HCT116 (cell line): ENCODE measurements at regions not wholly inside any gene's neighbourhood (a gene's known extent, or its start where the extent isn't known, plus 50 kb on each side); places are given as distances from the start of the nearest gene placed in this dataset.

Source experiments
- ATAC-seq: fragments of 200-7000 bp; cut with Tn5 transposase; 2 replicates; pipeline ENCODE4 v1.9.1; 2020; ENCODE audit warnings: mild to moderate bottlenecking, moderate library complexity
- BruUV-seq: library from RNA; stranded (reverse); fragments of 400-500 nt; replicated peaks from 2 replicates; lab custom pipeline; 2021; lab: Mats Ljungman, UMichigan
- CTCF ChIA-PET: fragments of 300-600 bp; sonication (Branson Sonifier 250); formaldehyde crosslinking; loops from one replicate; lab custom pipeline; 2021; ENCODE audit warnings: antibody characterized with exemption; lab: Charles Lee
- POLR2A ChIA-PET: fragments of 300-600, 350-600 bp; sonication (Branson Sonifier 250); formaldehyde crosslinking; loops from one replicate; lab custom pipeline; 2021; ENCODE audit warnings: antibody characterized with exemption; lab: Charles Lee
- RAD21 ChIA-PET, 2 experiments: fragments of 300-600 bp; sonication (Branson Sonifier 250); formaldehyde crosslinking; loops; one replicate each; lab custom pipeline; 2023; ENCODE audit warnings: low total read pairs in 2 of 2; ENCODE audit not compliant: uncharacterized antibody in 2 of 2, unreplicated experiment in 2 of 2, low non-redundant PET in 1 of 2; lab: Charles Lee
- DNase-seq: peaks from one replicate; pipeline ENCODE4 v3.0.0-alpha.2; 2010; ENCODE audit warnings: low read depth, low spot score
- H2AFZ ChIP-seq: fragments of 200-600 bp; shearing (Covaris generic), sonication (generic); 2 replicates; pipeline ENCODE4 v1.6.1; 2017; ENCODE audit warnings: low read depth, mixed run types, mixed read lengths, antibody characterized with exemption, low read length; ENCODE audit not compliant: poor library complexity, severe bottlenecking
- H3K27ac ChIP-seq: 2 replicates; pipeline ENCODE4 v1.5.1; 2012; ENCODE audit warnings: low read depth, low read length
- H3K27me3 ChIP-seq: fragments of 200-600 bp; sonication (generic); 2 replicates; pipeline ENCODE4 v1.6.1; 2016; ENCODE audit warnings: mixed run types, low read length, mixed read lengths; ENCODE audit not compliant: insufficient read depth
- H3K36me3 ChIP-seq, 2 experiments: fragments of 200-500 bp in 1 of 2; fragments of 200-600 bp in 1 of 2; sonication (Bioruptor generic) in 1 of 2; sonication (generic) in 1 of 2; 2 replicates each; pipeline versions ENCODE4 v1.5.1 to v1.6.1; 2014 to 2016; ENCODE audit warnings: low read length in 2 of 2, inconsistent platforms in 1 of 2, mixed read lengths in 1 of 2, mixed run types in 1 of 2; ENCODE audit not compliant: insufficient read depth in 2 of 2, control insufficient read depth in 1 of 2
- H3K4me1 ChIP-seq, 2 experiments: fragments of 200-600 bp in 1 of 2; sonication (generic) in 1 of 2; 2 replicates each; pipeline versions ENCODE4 v1.5.1 to v1.6.1; 2012 to 2017; ENCODE audit warnings: low read length in 2 of 2, inconsistent platforms in 1 of 2, mild to moderate bottlenecking in 1 of 2, mixed read lengths in 1 of 2, mixed run types in 1 of 2, moderate library complexity in 1 of 2; ENCODE audit not compliant: insufficient read depth in 2 of 2, control insufficient read depth in 1 of 2
- H3K4me2 ChIP-seq: fragments of 200-600 bp; sonication (generic); 2 replicates; pipeline ENCODE4 v1.6.1; 2017; ENCODE audit warnings: mixed run types, low read length, mixed read lengths
- H3K4me3 ChIP-seq, 2 experiments: fragments of 200-600 bp in 1 of 2; sonication (generic) in 1 of 2; replicated peaks in 1 of 2; 2 replicates each; pipeline ENCODE4 v1.5.1; 2011 to 2016; ENCODE audit warnings: low read length in 2 of 2, control low read depth in 1 of 2, low read depth in 1 of 2, mild to moderate bottlenecking in 1 of 2, mixed read lengths in 1 of 2, mixed run types in 1 of 2
- H3K79me2 ChIP-seq: fragments of 200-600 bp; sonication (generic); 2 replicates; pipeline ENCODE4 v1.6.1; 2017; ENCODE audit warnings: mild to moderate bottlenecking, mixed run types, low read length, moderate library complexity, mixed read lengths; ENCODE audit not compliant: insufficient read depth
- H3K9ac ChIP-seq: fragments of 200-600 bp; sonication (generic); 2 replicates; pipeline ENCODE4 v1.6.1; 2016; ENCODE audit warnings: low read length, mixed read lengths
- H3K9me2 ChIP-seq: fragments of 200-600 bp; sonication (generic), shearing (Covaris generic); 2 replicates; pipeline ENCODE4 v1.6.1; 2017; ENCODE audit warnings: mixed run types, mild to moderate bottlenecking, moderate library complexity; ENCODE audit not compliant: insufficient read depth
- H3K9me3 ChIP-seq, 2 experiments: fragments of 200-500 bp in 1 of 2; fragments of 200-600 bp in 1 of 2; sonication (Bioruptor generic) in 1 of 2; sonication (generic) in 1 of 2; 2 replicates each; pipeline ENCODE4 v1.6.1; 2014 to 2017; ENCODE audit warnings: low read length in 2 of 2, mixed read lengths in 2 of 2, inconsistent platforms in 1 of 2, low read depth in 1 of 2, mild to moderate bottlenecking in 1 of 2, mixed run types in 1 of 2, moderate library complexity in 1 of 2; ENCODE audit not compliant: control insufficient read depth in 1 of 2, insufficient read depth in 1 of 2
- H4K20me1 ChIP-seq: fragments of 200-600 bp; sonication (generic), shearing (Covaris generic); 2 replicates; pipeline ENCODE4 v1.6.1; 2017; ENCODE audit warnings: mixed run types, mild to moderate bottlenecking, moderate library complexity; ENCODE audit not compliant: insufficient read depth
- EGR1 ChIP-seq: IDR thresholded peaks from 2 replicates; pipeline ENCODE4 v1.6.1; 2012; ENCODE audit warnings: low read depth
- EZH2 ChIP-seq: fragments of 200-600 bp; sonication (generic); IDR thresholded peaks from 2 replicates; pipeline ENCODE4 v1.6.1; 2017; ENCODE audit warnings: antibody characterized with exemption, mixed run types
- FOSL1 ChIP-seq: IDR thresholded peaks from 2 replicates; pipeline ENCODE4 v1.6.1; 2012; ENCODE audit warnings: low read depth
- MAX ChIP-seq: IDR thresholded peaks from 2 replicates; pipeline ENCODE4 v1.6.1; 2012
- SIN3A ChIP-seq: IDR thresholded peaks from 2 replicates; pipeline ENCODE4 v1.6.1; 2012; ENCODE audit warnings: low read depth
- YY1 ChIP-seq: IDR thresholded peaks from 2 replicates; pipeline ENCODE4 v1.6.1; 2011; ENCODE audit warnings: low read length, low read depth, moderate library complexity, mild to moderate bottlenecking; ENCODE audit not compliant: insufficient replicate concordance; ENCODE audit errors: extremely low read depth
- intact Hi-C: fragments of 100-400 bp; cut with micrococcal nuclease; formaldehyde crosslinking; loops from 2 replicates; pipeline ENCODE4 v1.10.0; 2022
- TF ChIP-seq, protein P1 (sequence below): IDR thresholded peaks from 2 replicates; pipeline ENCODE4 v1.6.1; 2011; ENCODE audit warnings: mild to moderate bottlenecking, low read length, moderate library complexity; ENCODE audit not compliant: insufficient replicate concordance; ENCODE audit errors: extremely low read depth
- TF ChIP-seq, protein P2 (sequence below), 3 experiments: fragments of 200-600 bp in 1 of 3; sonication (generic) in 1 of 3; IDR thresholded peaks in 2 of 3; conservative IDR thresholded peaks in 1 of 3; 2 replicates each; pipeline ENCODE4 v1.5.1; 2012 to 2017; ENCODE audit warnings: low read depth in 2 of 3, low read length in 2 of 3, antibody characterized with exemption in 1 of 3, borderline replicate concordance in 1 of 3, control low read depth in 1 of 3, mild to moderate bottlenecking in 1 of 3, mixed read lengths in 1 of 3, mixed run types in 1 of 3, moderate library complexity in 1 of 3; ENCODE audit not compliant: insufficient read depth in 1 of 3

DNA sequence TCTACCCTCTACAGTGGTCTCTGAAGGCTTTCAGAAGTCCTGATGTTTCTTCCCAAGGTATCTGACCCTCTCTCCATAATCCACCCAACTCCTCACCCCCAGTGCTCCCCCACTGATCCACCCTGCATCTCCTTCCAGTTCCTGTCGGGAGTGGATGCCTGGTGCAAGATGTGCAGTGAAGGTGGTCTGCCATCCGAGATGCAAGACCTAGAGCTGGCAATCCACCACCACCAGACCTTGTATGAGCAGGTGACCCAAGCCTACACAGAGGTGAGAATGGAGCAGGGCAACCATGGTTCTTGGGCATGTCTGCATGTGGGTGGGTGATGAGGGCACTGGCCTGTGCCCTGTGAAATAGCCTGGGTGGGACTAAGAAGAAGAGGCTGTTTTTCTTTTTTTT lies 337.8 kb upstream of the ROPN1 start:
- CTCF ChIA-PET = no interaction called here
- H3K27me3 ChIP-seq = peaks cover 64% of the 10 kb centered on the region
- RAD21 ChIA-PET = no interaction called here
- DNase-seq (no peak), ATAC-seq (no peak)
- no peaks in the 10 kb centered on the region for H4K20me1 ChIP-seq
- no peaks in the 10 kb centered on the region for H3K36me3 ChIP-seq
- H3K4me2 ChIP-seq = no peak overlapping the region
- no peak overlapping the region for H3K9ac ChIP-seq
- H3K9me3 ChIP-seq = no peaks in the 10 kb centered on the region
- no peaks in the 10 kb centered on the region for H3K9me2 ChIP-seq
- H3K4me3 ChIP-seq = no peak overlapping the region
- TF ChIP-seq EGR1 (no peak), SIN3A (no peak), MAX (no peak), EZH2 (no peak), FOSL1 (no peak)
- TF ChIP-seq, protein P1, sequence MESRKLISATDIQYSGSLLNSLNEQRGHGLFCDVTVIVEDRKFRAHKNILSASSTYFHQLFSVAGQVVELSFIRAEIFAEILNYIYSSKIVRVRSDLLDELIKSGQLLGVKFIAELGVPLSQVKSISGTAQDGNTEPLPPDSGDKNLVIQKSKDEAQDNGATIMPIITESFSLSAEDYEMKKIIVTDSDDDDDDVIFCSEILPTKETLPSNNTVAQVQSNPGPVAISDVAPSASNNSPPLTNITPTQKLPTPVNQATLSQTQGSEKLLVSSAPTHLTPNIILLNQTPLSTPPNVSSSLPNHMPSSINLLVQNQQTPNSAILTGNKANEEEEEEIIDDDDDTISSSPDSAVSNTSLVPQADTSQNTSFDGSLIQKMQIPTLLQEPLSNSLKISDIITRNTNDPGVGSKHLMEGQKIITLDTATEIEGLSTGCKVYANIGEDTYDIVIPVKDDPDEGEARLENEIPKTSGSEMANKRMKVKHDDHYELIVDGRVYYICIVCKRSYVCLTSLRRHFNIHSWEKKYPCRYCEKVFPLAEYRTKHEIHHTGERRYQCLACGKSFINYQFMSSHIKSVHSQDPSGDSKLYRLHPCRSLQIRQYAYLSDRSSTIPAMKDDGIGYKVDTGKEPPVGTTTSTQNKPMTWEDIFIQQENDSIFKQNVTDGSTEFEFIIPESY = no peak
- BruUV-seq = no TSS peak
- H3K79me2 ChIP-seq = no peaks in the 10 kb centered on the region
- no peaks in the 10 kb centered on the region for H3K4me1 ChIP-seq
- no peak overlapping the region for H2AFZ ChIP-seq
- intact Hi-C loops = no loop called here
- no peak overlapping the region for H3K27ac ChIP-seq
- POLR2A ChIA-PET = no interaction called here

DNA sequence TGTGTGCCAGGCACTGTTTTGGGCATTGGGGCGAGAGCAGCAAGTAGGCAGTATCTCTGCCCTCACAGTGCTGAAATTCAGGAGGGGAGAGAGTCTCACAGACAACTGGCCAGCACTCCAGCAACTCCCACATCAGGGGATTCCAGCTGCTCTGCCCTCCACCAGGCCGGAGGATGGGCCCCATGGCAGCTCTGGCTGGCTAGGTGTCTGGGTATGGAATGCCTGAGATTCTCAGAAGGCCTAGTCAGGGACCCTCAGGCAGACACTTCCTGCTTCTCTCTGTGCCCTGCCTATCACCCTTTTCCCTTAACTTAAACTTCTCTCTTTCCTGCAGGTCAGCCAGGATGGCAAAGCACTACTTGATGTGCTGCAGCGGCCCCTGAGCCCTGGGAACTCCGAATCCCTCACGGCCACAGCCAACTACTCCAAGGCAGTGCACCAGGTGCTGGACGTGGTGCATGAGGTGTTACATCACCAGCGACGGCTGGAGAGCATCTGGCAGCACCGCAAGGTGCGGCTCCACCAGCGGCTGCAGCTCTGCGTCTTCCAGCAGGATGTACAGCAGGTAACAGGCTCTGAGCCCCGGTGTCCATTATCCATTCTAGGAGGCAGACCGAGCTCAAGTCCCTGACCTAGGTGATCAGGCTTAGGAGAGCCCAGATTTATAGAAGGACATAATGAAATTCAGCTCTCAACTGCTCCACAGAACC lies 342.2 kb upstream of the ROPN1 start:
- Histone ChIP-seq H3K4me1 (no peaks in the 10 kb centered on the region), H3K27me3 (peaks cover 61% of the 10 kb centered on the region), H3K79me2 (no peaks in the 10 kb centered on the region), H3K4me3 (no peak overlapping the region), H3K36me3 (no peaks in the 10 kb centered on the region), H3K9ac (no peak overlapping the region), H3K27ac (no peak overlapping the region), H3K9me2 (no peaks in the 10 kb centered on the region), H4K20me1 (no peaks in the 10 kb centered on the region), H3K9me3 (no peaks in the 10 kb centered on the region), H2AFZ (no peak overlapping the region)
- CTCF ChIA-PET = no interaction called here
- ATAC-seq (no peak), DNase-seq (no peak)
- RAD21 ChIA-PET = no interaction called here
- POLR2A ChIA-PET = no interaction called here
- no TSS peak for BruUV-seq
- intact Hi-C loops = no loop called here
- TF ChIP-seq, protein P2, sequence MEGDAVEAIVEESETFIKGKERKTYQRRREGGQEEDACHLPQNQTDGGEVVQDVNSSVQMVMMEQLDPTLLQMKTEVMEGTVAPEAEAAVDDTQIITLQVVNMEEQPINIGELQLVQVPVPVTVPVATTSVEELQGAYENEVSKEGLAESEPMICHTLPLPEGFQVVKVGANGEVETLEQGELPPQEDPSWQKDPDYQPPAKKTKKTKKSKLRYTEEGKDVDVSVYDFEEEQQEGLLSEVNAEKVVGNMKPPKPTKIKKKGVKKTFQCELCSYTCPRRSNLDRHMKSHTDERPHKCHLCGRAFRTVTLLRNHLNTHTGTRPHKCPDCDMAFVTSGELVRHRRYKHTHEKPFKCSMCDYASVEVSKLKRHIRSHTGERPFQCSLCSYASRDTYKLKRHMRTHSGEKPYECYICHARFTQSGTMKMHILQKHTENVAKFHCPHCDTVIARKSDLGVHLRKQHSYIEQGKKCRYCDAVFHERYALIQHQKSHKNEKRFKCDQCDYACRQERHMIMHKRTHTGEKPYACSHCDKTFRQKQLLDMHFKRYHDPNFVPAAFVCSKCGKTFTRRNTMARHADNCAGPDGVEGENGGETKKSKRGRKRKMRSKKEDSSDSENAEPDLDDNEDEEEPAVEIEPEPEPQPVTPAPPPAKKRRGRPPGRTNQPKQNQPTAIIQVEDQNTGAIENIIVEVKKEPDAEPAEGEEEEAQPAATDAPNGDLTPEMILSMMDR (IDR thresholded peaks at IDR 0.05 in 2 of 3, conservative IDR thresholded peaks at IDR 0.05 in 1 of 3; ENCODE audit: borderline replicate concordance in 1 of 3, insufficient read depth in 1 of 3, low read depth in 2 of 3, low read length in 2 of 3) = no peak
- no peak for TF ChIP-seq YY1
- TF ChIP-seq, all 23 proteins: peak for 0
- no peak overlapping the region for H3K4me2 ChIP-seq
